ENCODE measurements at regions not wholly inside any gene's neighbourhood (a gene's known extent, or its start where the extent isn't known, plus 50 kb on each side); places are given as distances from the start of the nearest gene placed in this dataset.

GRCh38 chr15:37619358-37620042 is 314.9 kb upstream of the TMCO5A start:
- TF ChIP-seq CTCF (IDR thresholded peaks at IDR 0.05; ENCODE audit: low read depth, low read length) (no peak), POLR2A (IDR thresholded peaks at IDR 0.05; ENCODE audit: extremely low read depth, insufficient read length) (no peak), MAX (IDR thresholded peaks at IDR 0.05; ENCODE audit: low read depth, low read length) (no peak), MYC (IDR thresholded peaks at IDR 0.05; ENCODE audit: low read depth, low read length) (no peak)

Data from NB4 (cell line).